Trophoblast cell (in vitro differentiated cells and primary cell): ENCODE measurements at regions not wholly inside any gene's neighbourhood (a gene's known extent, or its start where the extent isn't known, plus 50 kb on each side); places are given as distances from the start of the nearest gene placed in this dataset.

Experiments used
- DNase-seq, 2 donors: peaks; one replicate each; pipeline ENCODE4 v3.0.0-alpha.2; 2016
- H2AFZ ChIP-seq: 2 replicates; pipeline ENCODE4 v1.6.1; 2013; ENCODE audit warnings: low read length, moderate library complexity, mild to moderate bottlenecking; ENCODE audit not compliant: insufficient read depth, poor library complexity
- H2AK5ac ChIP-seq: 2 replicates; pipeline ENCODE4 v1.6.1; 2013; ENCODE audit warnings: mild to moderate bottlenecking, low read length
- H2BK120ac ChIP-seq: 2 replicates; pipeline ENCODE4 v1.6.1; 2013; ENCODE audit warnings: low read length, mild to moderate bottlenecking, moderate library complexity; ENCODE audit not compliant: insufficient read depth, poor library complexity
- H2BK12ac ChIP-seq: 2 replicates; pipeline ENCODE4 v1.6.1; 2013; ENCODE audit warnings: mild to moderate bottlenecking, low read length, moderate library complexity
- H2BK5ac ChIP-seq: 2 replicates; pipeline ENCODE4 v1.6.1; 2013; ENCODE audit warnings: low read length, low read depth, moderate library complexity, mild to moderate bottlenecking; ENCODE audit not compliant: poor library complexity
- H3K14ac ChIP-seq: 2 replicates; pipeline ENCODE4 v1.6.1; 2013; ENCODE audit warnings: mild to moderate bottlenecking, low read length
- H3K18ac ChIP-seq: 2 replicates; pipeline ENCODE4 v1.6.1; 2013; ENCODE audit warnings: mild to moderate bottlenecking, low read length
- H3K23ac ChIP-seq: 2 replicates; pipeline ENCODE4 v1.6.1; 2013; ENCODE audit warnings: low read length
- H3K27ac ChIP-seq: 2 replicates; pipeline ENCODE4 v1.5.1; 2013; ENCODE audit warnings: low read depth, mild to moderate bottlenecking, inconsistent platforms, low read length, moderate library complexity
- H3K27me3 ChIP-seq: 2 replicates; pipeline ENCODE4 v1.6.1; 2013; ENCODE audit warnings: inconsistent platforms, mild to moderate bottlenecking, low read length, moderate library complexity; ENCODE audit not compliant: insufficient read depth
- H3K36me3 ChIP-seq, 2 experiments: 1 replicate in 1 of 2; 2 replicates in 1 of 2; pipeline ENCODE4 v1.6.1; 2013; ENCODE audit warnings: low read length in 2 of 2, mild to moderate bottlenecking in 2 of 2, moderate library complexity in 1 of 2; ENCODE audit not compliant: insufficient read depth in 2 of 2, control insufficient read depth in 1 of 2
- H3K4ac ChIP-seq: 2 replicates; pipeline ENCODE4 v1.6.1; 2013; ENCODE audit warnings: low read depth, mild to moderate bottlenecking, low read length, moderate library complexity
- H3K4me1 ChIP-seq, 2 experiments: 1 replicate in 1 of 2; 2 replicates in 1 of 2; pipeline ENCODE4 v1.6.1; 2013; ENCODE audit warnings: low read length in 2 of 2, mild to moderate bottlenecking in 2 of 2, moderate library complexity in 1 of 2; ENCODE audit not compliant: insufficient read depth in 2 of 2, control insufficient read depth in 1 of 2
- H3K4me2 ChIP-seq: 2 replicates; pipeline ENCODE4 v1.6.1; 2013; ENCODE audit warnings: inconsistent platforms, mild to moderate bottlenecking, low read length, moderate library complexity
- H3K4me3 ChIP-seq: 2 replicates; pipeline ENCODE4 v1.5.1; 2013; ENCODE audit warnings: mild to moderate bottlenecking, low read depth, low read length, inconsistent platforms
- H3K79me1 ChIP-seq: one replicate; pipeline ENCODE4 v1.6.1; 2013; ENCODE audit warnings: low read length
- H3K79me2 ChIP-seq: 2 replicates; pipeline ENCODE4 v1.6.1; 2013; ENCODE audit warnings: low read length, mild to moderate bottlenecking; ENCODE audit not compliant: control insufficient read depth, insufficient read depth, poor library complexity
- H3K9ac ChIP-seq: 2 replicates; pipeline ENCODE4 v1.6.1; 2013; ENCODE audit warnings: mild to moderate bottlenecking, low read length
- H3K9me3 ChIP-seq: 2 replicates; pipeline ENCODE4 v1.6.1; 2013; ENCODE audit warnings: low read depth, mild to moderate bottlenecking, control low read depth, inconsistent platforms, low read length; ENCODE audit not compliant: insufficient read depth
- H4K12ac ChIP-seq: 2 replicates; pipeline ENCODE4 v1.6.1; 2013; ENCODE audit warnings: low read depth, mild to moderate bottlenecking, low read length, moderate library complexity
- H4K8ac ChIP-seq: 2 replicates; pipeline ENCODE4 v1.6.1; 2013; ENCODE audit warnings: low read depth, mild to moderate bottlenecking, low read length, moderate library complexity
- H4K91ac ChIP-seq: one replicate; pipeline ENCODE4 v1.6.1; 2013; ENCODE audit warnings: low read depth, mild to moderate bottlenecking, low read length, moderate library complexity
- WGBS: extraction: QIAGEN DNeasy Blood & Tissue Kit; methylation state at CpG from one replicate; pipeline ENCODE4 v1.1.7; 2013; ENCODE audit warnings: missing lambda C conversion rate; ENCODE audit not compliant: insufficient read length, insufficient coverage; ENCODE audit errors: extremely low coverage; 5-methylcytosine and 5-hydroxymethylcytosine counted together

- H3K9me3 ChIP-seq: no peaks in the 10 kb centered on the region
- WGBS: no CpG with 5 or more reads among the region's 4 CpGs
- H2BK12ac ChIP-seq: no peak overlapping the region
- H2BK120ac ChIP-seq: no peak overlapping the region
- H3K23ac ChIP-seq: no peak overlapping the region
- no peak overlapping the region for H4K8ac ChIP-seq
- no peak overlapping the region for H4K12ac ChIP-seq
- H3K4me1 ChIP-seq: no peaks in the 10 kb centered on the region
- no peaks in the 10 kb centered on the region for H3K79me2 ChIP-seq
- no peak overlapping the region for H3K4me3 ChIP-seq
- no peak overlapping the region for H2BK5ac ChIP-seq
- H2AK5ac ChIP-seq: no peak overlapping the region
- DNase-seq: no peak
- H3K18ac ChIP-seq: no peak overlapping the region
- no peaks in the 10 kb centered on the region for H3K79me1 ChIP-seq
- no peak overlapping the region for H3K4ac ChIP-seq
- H3K27ac ChIP-seq: no peak overlapping the region
- H3K27me3 ChIP-seq: no peaks in the 10 kb centered on the region
- no peak overlapping the region for H4K91ac ChIP-seq
- no peak overlapping the region for H2AFZ ChIP-seq
- H3K14ac ChIP-seq: no peak overlapping the region
- H3K36me3 ChIP-seq: no peaks in the 10 kb centered on the region
- H3K4me2 ChIP-seq: no peak overlapping the region
- H3K9ac ChIP-seq: no peak overlapping the region
Observed at GRCh38 chr5:96088706-96089498, 127.3 kb upstream of the ELL2 start.

- no peaks in the 10 kb centered on the region for H3K79me2 ChIP-seq
- no peak for DNase-seq
- no peak overlapping the region for H3K27ac ChIP-seq
- no peak overlapping the region for H3K14ac ChIP-seq
- no peak overlapping the region for H3K23ac ChIP-seq
- H2AK5ac ChIP-seq: no peak overlapping the region
- no peak overlapping the region for H2BK12ac ChIP-seq
- H3K4me2 ChIP-seq: no peak overlapping the region
- WGBS: no CpG with 5 or more reads among the region's 3 CpGs
- H4K12ac ChIP-seq: no peak overlapping the region
- H3K18ac ChIP-seq: no peak overlapping the region
- no peaks in the 10 kb centered on the region for H3K79me1 ChIP-seq
- no peak overlapping the region for H4K8ac ChIP-seq
- no peak overlapping the region for H3K4ac ChIP-seq
- H3K27me3 ChIP-seq: no peaks in the 10 kb centered on the region
- no peak overlapping the region for H4K91ac ChIP-seq
- no peak overlapping the region for H3K9ac ChIP-seq
- no peak overlapping the region for H2BK5ac ChIP-seq
- H3K4me3 ChIP-seq: no peak overlapping the region
- no peaks in the 10 kb centered on the region for H3K36me3 ChIP-seq
- no peak overlapping the region for H2BK120ac ChIP-seq
- peaks cover 0 to 2% of the 10 kb centered on the region in 2 experiments for H3K4me1 ChIP-seq
- no peak overlapping the region for H2AFZ ChIP-seq
- H3K9me3 ChIP-seq: no peaks in the 10 kb centered on the region
Observed at GRCh38 chr5:96087939-96088338, 126.3 kb upstream of the ELL2 start.

GRCh38 chr5:96084874-96085506, 123.3 kb upstream of the ELL2 start:
- Histone ChIP-seq H4K12ac (no peak overlapping the region), H2BK120ac (no peak overlapping the region), H3K9me3 (no peaks in the 10 kb centered on the region), H3K36me3 (no peaks in the 10 kb centered on the region), H4K8ac (no peak overlapping the region), H2AFZ (no peak overlapping the region), H2BK5ac (no peak overlapping the region), H3K4me2 (no peak overlapping the region), H3K27me3 (no peaks in the 10 kb centered on the region), H3K27ac (no peak overlapping the region), H3K14ac (no peak overlapping the region), H3K79me2 (no peaks in the 10 kb centered on the region), H3K18ac (no peak overlapping the region), H2BK12ac (no peak overlapping the region), H3K4me3 (no peak overlapping the region), H3K4ac (no peak overlapping the region), H2AK5ac (no peak overlapping the region), H3K4me1 (peaks cover 0 to 2% of the 10 kb centered on the region in 2 experiments), H3K79me1 (no peaks in the 10 kb centered on the region), H3K23ac (no peak overlapping the region), H4K91ac (no peak overlapping the region), H3K9ac (no peak overlapping the region)
- DNase-seq: no peak
- WGBS: no CpG with 5 or more reads among the region's 2 CpGs

- no peak overlapping the region for H3K4me2 ChIP-seq
- H3K9ac ChIP-seq: no peak overlapping the region
- WGBS: no CpG with 5 or more reads among the region's 4 CpGs
- no peaks in the 10 kb centered on the region for H3K36me3 ChIP-seq
- no peaks in the 10 kb centered on the region for H3K9me3 ChIP-seq
- H4K8ac ChIP-seq: no peak overlapping the region
- no peak overlapping the region for H2BK12ac ChIP-seq
- no peak overlapping the region for H2AK5ac ChIP-seq
- no peak overlapping the region for H3K23ac ChIP-seq
- no peak overlapping the region for H3K14ac ChIP-seq
- no peak overlapping the region for H3K27ac ChIP-seq
- no peak overlapping the region for H2BK5ac ChIP-seq
- no peak overlapping the region for H4K91ac ChIP-seq
- H4K12ac ChIP-seq: no peak overlapping the region
- H3K27me3 ChIP-seq: no peaks in the 10 kb centered on the region
- no peak overlapping the region for H2AFZ ChIP-seq
- no peak for DNase-seq
- no peak overlapping the region for H3K4ac ChIP-seq
- H2BK120ac ChIP-seq: no peak overlapping the region
- H3K18ac ChIP-seq: no peak overlapping the region
- no peaks in the 10 kb centered on the region for H3K79me1 ChIP-seq
- no peaks in the 10 kb centered on the region for H3K79me2 ChIP-seq
- no peak overlapping the region for H3K4me3 ChIP-seq
- peaks cover 0 to 2% of the 10 kb centered on the region in 2 experiments for H3K4me1 ChIP-seq
Observed at GRCh38 chr5:96083361-96083881, 121.8 kb upstream of the ELL2 start.
